ENCODE measurements at regions not wholly inside any gene's neighbourhood (a gene's known extent, or its start where the extent isn't known, plus 50 kb on each side); places are given as distances from the start of the nearest gene placed in this dataset.

DNA sequence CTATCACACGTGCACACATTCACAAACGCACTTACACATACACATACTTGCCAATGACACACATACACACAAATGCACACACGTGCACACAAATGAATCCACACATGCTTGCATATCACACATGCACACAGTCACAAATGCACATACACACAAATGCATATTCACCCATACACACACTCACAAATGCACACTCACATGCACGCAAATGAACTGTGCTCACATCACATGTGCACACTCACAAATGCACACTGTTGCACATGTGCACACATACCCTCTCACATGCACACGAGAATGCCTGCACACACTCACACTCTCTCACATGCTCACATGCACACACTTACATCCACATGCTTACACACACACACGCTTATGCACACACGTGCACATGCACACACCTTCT is 368.1 kb downstream of the EIPR1 start:
- TF ChIP-seq, protein P1, sequence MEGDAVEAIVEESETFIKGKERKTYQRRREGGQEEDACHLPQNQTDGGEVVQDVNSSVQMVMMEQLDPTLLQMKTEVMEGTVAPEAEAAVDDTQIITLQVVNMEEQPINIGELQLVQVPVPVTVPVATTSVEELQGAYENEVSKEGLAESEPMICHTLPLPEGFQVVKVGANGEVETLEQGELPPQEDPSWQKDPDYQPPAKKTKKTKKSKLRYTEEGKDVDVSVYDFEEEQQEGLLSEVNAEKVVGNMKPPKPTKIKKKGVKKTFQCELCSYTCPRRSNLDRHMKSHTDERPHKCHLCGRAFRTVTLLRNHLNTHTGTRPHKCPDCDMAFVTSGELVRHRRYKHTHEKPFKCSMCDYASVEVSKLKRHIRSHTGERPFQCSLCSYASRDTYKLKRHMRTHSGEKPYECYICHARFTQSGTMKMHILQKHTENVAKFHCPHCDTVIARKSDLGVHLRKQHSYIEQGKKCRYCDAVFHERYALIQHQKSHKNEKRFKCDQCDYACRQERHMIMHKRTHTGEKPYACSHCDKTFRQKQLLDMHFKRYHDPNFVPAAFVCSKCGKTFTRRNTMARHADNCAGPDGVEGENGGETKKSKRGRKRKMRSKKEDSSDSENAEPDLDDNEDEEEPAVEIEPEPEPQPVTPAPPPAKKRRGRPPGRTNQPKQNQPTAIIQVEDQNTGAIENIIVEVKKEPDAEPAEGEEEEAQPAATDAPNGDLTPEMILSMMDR (IDR thresholded peaks at IDR 0.05), result no peak
- no peak for TF ChIP-seq POLR2A (IDR thresholded peaks at IDR 0.05)

All from uterus (tissue), 2 donors.